WTC11 (cell line): ENCODE measurements at regions not wholly inside any gene's neighbourhood (a gene's known extent, or its start where the extent isn't known, plus 50 kb on each side); places are given as distances from the start of the nearest gene placed in this dataset.

Experiments
- ATAC-seq: fragments of 200-7000 bp; cut with Tn5 transposase; 2 replicates; pipeline ENCODE4 v1.10.0; 2021; ENCODE audit warnings: mild to moderate bottlenecking, moderate library complexity
- CTCF ChIA-PET: fragments of 300-600 bp; sonication (Branson Sonifier 250); formaldehyde crosslinking; loops from one replicate; lab custom pipeline; 2021; ENCODE audit warnings: antibody characterized with exemption; lab: Charles Lee
- POLR2A ChIA-PET: fragments of 350-600 bp; sonication (Branson Sonifier 250); formaldehyde crosslinking; loops from one replicate; lab custom pipeline; 2021; ENCODE audit warnings: antibody characterized with exemption; lab: Charles Lee
- DNase-seq: peaks from one replicate; pipeline ENCODE4 v3.0.0; 2021; ENCODE audit warnings: low spot score
- H3K27ac Mint-ChIP-seq: 2 replicates; pipeline ENCODE4 v1.8.0; 2021; ENCODE audit warnings: mixed read lengths
- H3K27me3 Mint-ChIP-seq: 2 replicates; pipeline ENCODE4 v1.8.0; 2021; ENCODE audit warnings: low read depth, mild to moderate bottlenecking, moderate library complexity, mixed read lengths
- H3K36me3 Mint-ChIP-seq: 2 replicates; pipeline ENCODE4 v1.8.0; 2021; ENCODE audit warnings: mixed read lengths
- H3K4me1 Mint-ChIP-seq: 2 replicates; pipeline ENCODE4 v1.8.0; 2022; ENCODE audit warnings: mixed read lengths
- H3K4me3 Mint-ChIP-seq: 2 replicates; pipeline ENCODE4 v1.8.0; 2021; ENCODE audit warnings: mild to moderate bottlenecking, moderate library complexity, mixed read lengths
- H3K9me3 Mint-ChIP-seq: 2 replicates; pipeline ENCODE4 v1.8.0; 2021; ENCODE audit warnings: mixed read lengths
- CBFB ChIP-seq: sonication (generic); formaldehyde crosslinking; IDR thresholded peaks from 2 replicates; pipeline ENCODE4 v1.8.1; 2022; ENCODE audit warnings: mild to moderate bottlenecking, low read depth, missing genetic modification reagents
- CREB1 ChIP-seq: sonication (generic); formaldehyde crosslinking; IDR thresholded peaks from 2 replicates; pipeline ENCODE4 v1.8.0; 2023; ENCODE audit warnings: mild to moderate bottlenecking, missing genetic modification reagents
- CREM ChIP-seq: sonication (generic); formaldehyde crosslinking; IDR thresholded peaks from 2 replicates; pipeline ENCODE4 v1.8.1; 2022; ENCODE audit warnings: mild to moderate bottlenecking, missing genetic modification reagents, moderate library complexity
- ETV6 ChIP-seq: sonication (generic); formaldehyde crosslinking; IDR thresholded peaks from 2 replicates; pipeline ENCODE4 v1.8.1; 2022; ENCODE audit warnings: mild to moderate bottlenecking, missing genetic modification reagents
- FOXK1 ChIP-seq: sonication (generic); formaldehyde crosslinking; IDR thresholded peaks from 2 replicates; pipeline ENCODE4 v1.8.0; 2022; ENCODE audit warnings: mild to moderate bottlenecking, moderate library complexity, missing genetic modification reagents
- JAZF1 ChIP-seq: fragments of 250-450 bp; sonication (Bioruptor Pico); IDR thresholded peaks from 2 replicates; pipeline ENCODE4 v1.9.0; 2021; ENCODE audit warnings: moderate library complexity, mild to moderate bottlenecking, inconsistent platforms
- JUN ChIP-seq: sonication (generic); formaldehyde crosslinking; IDR thresholded peaks from 2 replicates; pipeline ENCODE4 v1.8.0; 2023; ENCODE audit warnings: mild to moderate bottlenecking, missing genetic modification reagents
- MXD4 ChIP-seq: fragments of 250-450 bp; sonication (Bioruptor Pico); IDR thresholded peaks from 2 replicates; pipeline ENCODE4 v1.8.0; 2021; ENCODE audit warnings: mild to moderate bottlenecking, moderate library complexity, borderline replicate concordance
- MYBL2 ChIP-seq: sonication (generic); formaldehyde crosslinking; IDR thresholded peaks from 2 replicates; pipeline ENCODE4 v1.8.1; 2023; ENCODE audit warnings: mild to moderate bottlenecking, moderate library complexity, missing genetic modification reagents
- NFYB ChIP-seq: sonication (generic); formaldehyde crosslinking; conservative IDR thresholded peaks from 2 replicates; pipeline ENCODE4 v1.8.0; 2022; ENCODE audit warnings: low read depth, missing genetic modification reagents
- OVOL2 ChIP-seq: fragments of 250-450 bp; sonication (Bioruptor Pico); IDR thresholded peaks from 2 replicates; pipeline ENCODE4 v1.9.0; 2021; ENCODE audit warnings: mild to moderate bottlenecking, borderline replicate concordance
- RELA ChIP-seq: sonication (generic); formaldehyde crosslinking; IDR thresholded peaks from 2 replicates; pipeline ENCODE4 v1.8.1; 2022; ENCODE audit warnings: missing genetic modification reagents, mild to moderate bottlenecking, borderline replicate concordance
- SP1 ChIP-seq: sonication (generic); formaldehyde crosslinking; conservative IDR thresholded peaks from 2 replicates; pipeline ENCODE4 v1.8.1; 2022; ENCODE audit warnings: missing genetic modification reagents
- TP53 ChIP-seq: sonication (generic); formaldehyde crosslinking; IDR thresholded peaks from 2 replicates; pipeline ENCODE4 v1.8.1; 2023; ENCODE audit warnings: mild to moderate bottlenecking, missing genetic modification reagents
- ZBTB21 ChIP-seq: sonication (generic); formaldehyde crosslinking; IDR thresholded peaks from 2 replicates; pipeline ENCODE4 v1.8.1; 2023; ENCODE audit warnings: mild to moderate bottlenecking, missing genetic modification reagents, borderline replicate concordance
- ZNF263 ChIP-seq: sonication (generic); formaldehyde crosslinking; IDR thresholded peaks from 2 replicates; pipeline ENCODE4 v1.8.1; 2022; ENCODE audit warnings: low read depth, mild to moderate bottlenecking, moderate library complexity, missing genetic modification reagents
- ZNF317 ChIP-seq: sonication (generic); formaldehyde crosslinking; IDR thresholded peaks from 2 replicates; pipeline ENCODE4 v1.8.1; 2023; ENCODE audit warnings: low read depth, mild to moderate bottlenecking, moderate library complexity, missing genetic modification reagents, borderline replicate concordance
- ZNF423 ChIP-seq: fragments of 250-450 bp; sonication (Bioruptor Pico); IDR thresholded peaks from 2 replicates; pipeline ENCODE4 v2.1.2; 2022; ENCODE audit warnings: mild to moderate bottlenecking, moderate library complexity
- TF ChIP-seq, protein P1 (sequence below): fragments of 250-450 bp; sonication (Bioruptor Pico); IDR thresholded peaks from 2 replicates; pipeline ENCODE4 v1.8.0; 2021; ENCODE audit warnings: mild to moderate bottlenecking
- TF ChIP-seq, protein P2 (sequence below): fragments of 250-450 bp; sonication (Bioruptor Pico); conservative IDR thresholded peaks from 2 replicates; pipeline ENCODE4 v1.9.0; 2021; ENCODE audit warnings: mild to moderate bottlenecking
- TF ChIP-seq, protein P3 (sequence below): fragments of 250-450 bp; sonication (Bioruptor Pico); IDR thresholded peaks from 2 replicates; pipeline ENCODE4 v1.9.0; 2021; ENCODE audit warnings: moderate library complexity, mild to moderate bottlenecking, inconsistent platforms, borderline replicate concordance
- TF ChIP-seq, protein P4 (sequence below): sonication (generic); formaldehyde crosslinking; IDR thresholded peaks from 2 replicates; pipeline ENCODE4 v1.8.1; 2022; ENCODE audit warnings: low read depth, missing genetic modification reagents, borderline replicate concordance
- TF ChIP-seq, protein P5 (sequence below): fragments of 250-450 bp; sonication (Bioruptor Pico); IDR thresholded peaks from 2 replicates; pipeline ENCODE4 v1.9.0; 2021; ENCODE audit warnings: mild to moderate bottlenecking
- TF ChIP-seq, protein P6 (sequence below): sonication (generic); formaldehyde crosslinking; conservative IDR thresholded peaks from 2 replicates; pipeline ENCODE4 v1.8.1; 2022; ENCODE audit warnings: mild to moderate bottlenecking, missing genetic modification reagents
- TF ChIP-seq, protein P7 (sequence below): fragments of 250-450 bp; sonication (Bioruptor Pico); IDR thresholded peaks from 2 replicates; pipeline ENCODE4 v1.9.0; 2021; ENCODE audit warnings: mild to moderate bottlenecking

DNA sequence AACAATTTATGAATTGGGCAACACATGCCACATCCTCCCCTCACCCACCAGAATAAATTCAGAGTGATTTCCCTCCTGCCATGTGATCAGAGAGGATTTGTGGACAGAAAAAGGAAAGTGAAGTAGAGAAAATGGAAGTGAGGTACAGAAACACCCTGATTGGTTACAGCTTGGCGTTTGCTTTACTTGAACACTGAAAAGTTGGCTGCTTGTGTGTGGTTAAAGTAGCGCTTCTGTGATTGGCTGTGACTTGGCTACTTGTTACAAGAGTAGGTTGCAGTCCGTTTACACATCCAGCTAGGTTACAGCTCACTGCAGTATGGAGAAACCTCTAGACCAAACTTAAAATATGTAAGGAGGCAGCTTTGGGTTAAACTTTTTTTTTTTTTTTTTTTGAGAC lies 205.2 kb upstream of the ZNF608 start (continued):
- TF ChIP-seq TP53 (CRISPR knock-in tag) (no peak), ZNF317 (no peak), MXD4 (CRISPR knock-in tag) (no peak)
- TF ChIP-seq, protein P1, sequence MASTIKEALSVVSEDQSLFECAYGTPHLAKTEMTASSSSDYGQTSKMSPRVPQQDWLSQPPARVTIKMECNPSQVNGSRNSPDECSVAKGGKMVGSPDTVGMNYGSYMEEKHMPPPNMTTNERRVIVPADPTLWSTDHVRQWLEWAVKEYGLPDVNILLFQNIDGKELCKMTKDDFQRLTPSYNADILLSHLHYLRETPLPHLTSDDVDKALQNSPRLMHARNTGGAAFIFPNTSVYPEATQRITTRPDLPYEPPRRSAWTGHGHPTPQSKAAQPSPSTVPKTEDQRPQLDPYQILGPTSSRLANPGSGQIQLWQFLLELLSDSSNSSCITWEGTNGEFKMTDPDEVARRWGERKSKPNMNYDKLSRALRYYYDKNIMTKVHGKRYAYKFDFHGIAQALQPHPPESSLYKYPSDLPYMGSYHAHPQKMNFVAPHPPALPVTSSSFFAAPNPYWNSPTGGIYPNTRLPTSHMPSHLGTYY (CRISPR knock-in tag): no peak
- TF ChIP-seq, all 79 proteins: peak for 0

DNA sequence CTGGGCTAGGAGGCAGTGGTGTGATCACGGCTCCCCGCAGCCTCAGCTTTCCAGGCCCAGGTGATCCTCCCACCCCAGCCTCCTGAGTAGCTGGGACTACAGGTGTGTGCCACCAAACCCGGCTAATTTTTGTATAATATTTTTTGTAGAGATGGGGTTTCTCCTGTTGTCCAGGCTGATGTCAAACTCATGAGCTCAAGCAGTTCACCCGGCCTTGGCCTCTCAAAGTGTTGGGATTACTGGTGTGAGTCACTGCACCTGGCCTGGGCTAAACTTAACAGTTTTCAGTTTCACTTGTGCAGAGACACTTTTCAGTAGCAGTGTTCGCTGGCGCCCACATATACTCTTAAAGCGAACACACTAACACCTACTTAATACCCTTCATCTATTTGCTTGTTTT lies 205.6 kb upstream of the ZNF608 start:
- TF ChIP-seq CREB1 (CRISPR knock-in tag): no peak
- no peak for TF ChIP-seq MYBL2
- TF ChIP-seq, protein P2, sequence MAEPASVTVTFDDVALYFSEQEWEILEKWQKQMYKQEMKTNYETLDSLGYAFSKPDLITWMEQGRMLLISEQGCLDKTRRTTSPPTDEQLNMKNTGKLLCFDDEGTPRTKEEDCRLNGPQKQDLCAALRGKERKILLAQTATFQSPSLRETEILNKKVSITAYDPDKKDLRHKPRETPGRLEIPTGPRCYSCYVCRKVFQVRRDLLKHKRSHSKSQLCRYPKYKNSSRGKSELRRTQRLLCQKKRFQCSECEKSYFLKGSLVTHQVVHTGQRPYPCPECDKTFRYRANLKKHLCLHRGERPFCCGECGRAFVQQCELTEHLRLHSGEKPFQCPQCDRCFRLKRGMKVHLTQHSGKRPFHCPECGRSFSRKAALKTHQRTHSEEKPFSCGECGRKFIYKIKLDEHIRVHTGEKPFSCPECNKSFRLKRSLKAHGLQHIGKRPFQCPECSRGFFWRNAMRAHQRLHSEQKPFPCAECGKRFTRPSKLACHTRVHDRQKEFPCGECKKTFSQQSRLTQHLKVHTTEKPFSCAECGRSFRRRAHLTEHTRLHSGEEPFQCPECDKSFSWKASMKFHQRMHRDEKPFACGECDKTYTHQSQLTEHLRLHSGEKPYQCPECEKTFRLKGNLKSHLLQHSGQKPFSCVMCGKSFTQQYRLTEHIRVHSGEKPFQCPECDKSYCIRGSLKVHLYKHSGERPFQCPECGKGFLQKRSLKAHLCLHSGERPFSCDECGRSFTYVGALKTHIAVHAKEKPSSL (CRISPR knock-in tag): no peak
- no peak for TF ChIP-seq ZNF263
- TF ChIP-seq ZBTB21 (CRISPR knock-in tag): no peak
- TF ChIP-seq, protein P3, sequence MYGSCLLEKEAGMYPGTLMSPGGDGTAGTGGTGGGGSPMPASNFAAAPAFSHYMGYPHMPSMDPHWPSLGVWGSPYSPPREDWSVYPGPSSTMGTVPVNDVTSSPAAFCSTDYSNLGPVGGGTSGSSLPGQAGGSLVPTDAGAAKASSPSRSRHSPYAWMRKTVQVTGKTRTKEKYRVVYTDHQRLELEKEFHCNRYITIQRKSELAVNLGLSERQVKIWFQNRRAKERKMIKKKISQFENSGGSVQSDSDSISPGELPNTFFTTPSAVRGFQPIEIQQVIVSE (CRISPR knock-in tag): no peak
- TF ChIP-seq OVOL2: no peak
- no peak for TF ChIP-seq JUN (CRISPR knock-in tag)
- no peak for TF ChIP-seq ZNF317
- TF ChIP-seq CBFB: no peak
- TF ChIP-seq, protein P4, sequence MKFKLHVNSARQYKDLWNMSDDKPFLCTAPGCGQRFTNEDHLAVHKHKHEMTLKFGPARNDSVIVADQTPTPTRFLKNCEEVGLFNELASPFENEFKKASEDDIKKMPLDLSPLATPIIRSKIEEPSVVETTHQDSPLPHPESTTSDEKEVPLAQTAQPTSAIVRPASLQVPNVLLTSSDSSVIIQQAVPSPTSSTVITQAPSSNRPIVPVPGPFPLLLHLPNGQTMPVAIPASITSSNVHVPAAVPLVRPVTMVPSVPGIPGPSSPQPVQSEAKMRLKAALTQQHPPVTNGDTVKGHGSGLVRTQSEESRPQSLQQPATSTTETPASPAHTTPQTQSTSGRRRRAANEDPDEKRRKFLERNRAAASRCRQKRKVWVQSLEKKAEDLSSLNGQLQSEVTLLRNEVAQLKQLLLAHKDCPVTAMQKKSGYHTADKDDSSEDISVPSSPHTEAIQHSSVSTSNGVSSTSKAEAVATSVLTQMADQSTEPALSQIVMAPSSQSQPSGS: no peak
- TF ChIP-seq SP1 (CRISPR knock-in tag): no peak
- no peak for TF ChIP-seq JAZF1
- TF ChIP-seq ETV6: no peak
- TF ChIP-seq, protein P5, sequence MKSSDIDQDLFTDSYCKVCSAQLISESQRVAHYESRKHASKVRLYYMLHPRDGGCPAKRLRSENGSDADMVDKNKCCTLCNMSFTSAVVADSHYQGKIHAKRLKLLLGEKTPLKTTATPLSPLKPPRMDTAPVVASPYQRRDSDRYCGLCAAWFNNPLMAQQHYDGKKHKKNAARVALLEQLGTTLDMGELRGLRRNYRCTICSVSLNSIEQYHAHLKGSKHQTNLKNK (CRISPR knock-in tag): no peak
- no peak overlapping the region for H3K27ac Mint-ChIP-seq
- peaks cover 28% of the 10 kb centered on the region for H3K4me1 Mint-ChIP-seq
- H3K27me3 Mint-ChIP-seq: no peaks in the 10 kb centered on the region
- ChIA-PET CTCF (no interaction called here), POLR2A (interaction anchor here (0.7 kb wide), 2 partner anchors 20 to 117 kb away, joined by 4 to 7 read pairs; no protein-coding TSS in a partner anchor)
- DNase-seq (no peak), ATAC-seq (no peak)
- H3K9me3 Mint-ChIP-seq: peaks cover 10% of the 10 kb centered on the region
- peaks cover 6% of the 10 kb centered on the region; the same call in 1 of the 2 replicates for H3K36me3 Mint-ChIP-seq
- H3K4me3 Mint-ChIP-seq: no peak overlapping the region

DNA sequence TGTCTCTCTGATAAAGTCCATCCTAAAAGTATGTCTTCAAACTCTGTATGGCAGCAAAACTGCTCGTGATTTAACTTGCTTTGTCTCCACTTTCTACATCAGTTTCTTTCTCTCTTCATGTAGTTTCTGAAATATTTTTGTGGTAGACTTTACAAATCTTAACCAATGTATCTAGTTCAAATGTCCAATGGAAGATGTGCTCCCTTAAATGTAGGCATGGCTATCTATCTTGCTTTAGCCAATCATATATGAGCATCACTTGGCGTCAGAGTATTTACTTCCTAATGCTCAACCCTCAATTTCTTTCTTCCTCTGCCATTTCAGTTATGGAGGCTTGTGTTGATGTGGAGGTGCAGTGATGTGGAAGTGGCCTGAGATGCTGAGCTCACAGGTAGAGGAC lies 206.1 kb upstream of the ZNF608 start:
- Mint-ChIP-seq H3K9me3 (peaks cover 10% of the 10 kb centered on the region), H3K27ac (no peak overlapping the region), H3K27me3 (no peaks in the 10 kb centered on the region), H3K4me1 (peaks cover 25% of the 10 kb centered on the region), H3K36me3 (peaks cover 6% of the 10 kb centered on the region; the same call in 1 of the 2 replicates), H3K4me3 (no peak overlapping the region)
- POLR2A ChIA-PET: interaction anchor here (0.7 kb wide), 1 partner anchor 20 kb away, joined by 7 read pairs; no protein-coding TSS in a partner anchor
- DNase-seq: no peak
- no peak for ATAC-seq
- CTCF ChIA-PET: no interaction called here
- no peak for TF ChIP-seq ZNF423 (CRISPR knock-in tag)
- TF ChIP-seq, protein P6, sequence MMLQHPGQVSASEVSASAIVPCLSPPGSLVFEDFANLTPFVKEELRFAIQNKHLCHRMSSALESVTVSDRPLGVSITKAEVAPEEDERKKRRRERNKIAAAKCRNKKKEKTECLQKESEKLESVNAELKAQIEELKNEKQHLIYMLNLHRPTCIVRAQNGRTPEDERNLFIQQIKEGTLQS (CRISPR knock-in tag): no peak
- TF ChIP-seq RELA (CRISPR knock-in tag): no peak
- TF ChIP-seq, protein P7, sequence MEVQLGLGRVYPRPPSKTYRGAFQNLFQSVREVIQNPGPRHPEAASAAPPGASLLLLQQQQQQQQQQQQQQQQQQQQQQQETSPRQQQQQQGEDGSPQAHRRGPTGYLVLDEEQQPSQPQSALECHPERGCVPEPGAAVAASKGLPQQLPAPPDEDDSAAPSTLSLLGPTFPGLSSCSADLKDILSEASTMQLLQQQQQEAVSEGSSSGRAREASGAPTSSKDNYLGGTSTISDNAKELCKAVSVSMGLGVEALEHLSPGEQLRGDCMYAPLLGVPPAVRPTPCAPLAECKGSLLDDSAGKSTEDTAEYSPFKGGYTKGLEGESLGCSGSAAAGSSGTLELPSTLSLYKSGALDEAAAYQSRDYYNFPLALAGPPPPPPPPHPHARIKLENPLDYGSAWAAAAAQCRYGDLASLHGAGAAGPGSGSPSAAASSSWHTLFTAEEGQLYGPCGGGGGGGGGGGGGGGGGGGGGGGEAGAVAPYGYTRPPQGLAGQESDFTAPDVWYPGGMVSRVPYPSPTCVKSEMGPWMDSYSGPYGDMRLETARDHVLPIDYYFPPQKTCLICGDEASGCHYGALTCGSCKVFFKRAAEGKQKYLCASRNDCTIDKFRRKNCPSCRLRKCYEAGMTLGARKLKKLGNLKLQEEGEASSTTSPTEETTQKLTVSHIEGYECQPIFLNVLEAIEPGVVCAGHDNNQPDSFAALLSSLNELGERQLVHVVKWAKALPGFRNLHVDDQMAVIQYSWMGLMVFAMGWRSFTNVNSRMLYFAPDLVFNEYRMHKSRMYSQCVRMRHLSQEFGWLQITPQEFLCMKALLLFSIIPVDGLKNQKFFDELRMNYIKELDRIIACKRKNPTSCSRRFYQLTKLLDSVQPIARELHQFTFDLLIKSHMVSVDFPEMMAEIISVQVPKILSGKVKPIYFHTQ (CRISPR knock-in tag): no peak
- no peak for TF ChIP-seq CREB1 (CRISPR knock-in tag)
- TF ChIP-seq, protein P1 (CRISPR knock-in tag): no peak
- no peak for TF ChIP-seq CBFB
- TF ChIP-seq CREM: no peak
- no peak for TF ChIP-seq FOXK1 (CRISPR knock-in tag)
- TF ChIP-seq NFYB: no peak
